ENCODE measurements at regions not wholly inside any gene's neighbourhood (a gene's known extent, or its start where the extent isn't known, plus 50 kb on each side); places are given as distances from the start of the nearest gene placed in this dataset.
"Not testable (repeated sequence)": the region's sequence is repeated elsewhere in the genome, so short reads cannot be mapped to it uniquely, and the experiment has no call there.

DNA sequence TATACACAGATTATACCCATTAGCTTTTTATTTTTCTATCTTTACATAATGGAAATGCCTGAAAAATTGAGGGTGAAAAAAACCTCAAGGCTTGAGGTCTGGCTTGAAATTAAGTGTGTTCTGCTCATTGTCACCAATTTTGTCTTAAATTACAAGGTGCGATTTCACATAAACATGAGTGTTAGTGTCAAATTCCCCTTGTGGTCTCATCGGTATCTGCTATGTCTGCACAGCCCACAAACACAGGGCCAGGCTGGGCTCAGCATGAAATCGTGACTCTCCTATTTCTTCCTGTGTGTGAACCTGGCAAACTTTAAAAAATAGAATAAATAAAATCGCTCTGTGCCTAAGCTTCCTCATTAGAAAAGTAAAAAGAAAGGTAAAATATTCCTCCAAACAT, 109.1 kb downstream of the CRLF2 start:
- DNase-seq (ENCODE audit: low read depth in 2 of 2), result no peak

GRCh38 chrX:1102786-1103185, 109.7 kb downstream of the CRLF2 start:
- DNase-seq (ENCODE audit: low read depth in 2 of 2), result no peak

- not testable (repeated sequence) for DNase-seq (ENCODE audit: low read depth in 2 of 2)
Measured at GRCh38 chrX:1102221-1102620, 110.2 kb downstream of the CRLF2 start.

DNA sequence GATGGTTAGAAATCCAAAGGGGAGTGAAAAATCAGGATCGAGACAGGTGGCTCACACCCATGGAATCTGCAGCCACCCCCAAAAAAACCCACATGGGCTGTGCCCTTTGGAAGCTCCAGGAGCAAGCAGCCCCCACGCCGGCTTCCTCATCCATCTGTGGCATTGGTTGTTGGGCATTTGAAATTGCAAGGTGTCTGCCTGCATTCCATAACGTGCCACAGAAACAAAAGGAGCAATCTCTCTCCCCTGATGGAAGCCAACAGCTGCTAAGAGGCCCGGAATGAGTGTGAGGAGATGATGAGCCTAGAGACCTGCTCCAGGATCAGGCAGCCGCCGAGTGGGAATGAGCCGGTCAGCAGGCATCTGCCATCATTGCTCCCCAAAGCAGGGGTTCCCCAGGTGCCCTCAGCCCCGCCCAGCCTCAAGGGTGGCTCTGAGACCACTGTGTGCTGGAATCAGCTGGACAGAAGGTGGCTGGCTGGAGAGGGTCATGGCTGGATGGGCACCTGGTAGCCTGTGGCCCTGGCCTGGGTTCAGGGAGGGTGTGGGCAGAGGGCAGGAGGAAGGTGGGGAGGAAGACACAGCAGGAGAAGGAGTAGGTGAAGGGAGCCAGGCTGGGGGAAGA, 113.2 kb downstream of the CRLF2 start:
- DNase-seq (ENCODE audit: low read depth in 2 of 2), result no peak

- no peak for DNase-seq (ENCODE audit: low read depth in 2 of 2)
Measured at GRCh38 chrX:1097328-1097727, 115.1 kb downstream of the CRLF2 start.

DNA sequence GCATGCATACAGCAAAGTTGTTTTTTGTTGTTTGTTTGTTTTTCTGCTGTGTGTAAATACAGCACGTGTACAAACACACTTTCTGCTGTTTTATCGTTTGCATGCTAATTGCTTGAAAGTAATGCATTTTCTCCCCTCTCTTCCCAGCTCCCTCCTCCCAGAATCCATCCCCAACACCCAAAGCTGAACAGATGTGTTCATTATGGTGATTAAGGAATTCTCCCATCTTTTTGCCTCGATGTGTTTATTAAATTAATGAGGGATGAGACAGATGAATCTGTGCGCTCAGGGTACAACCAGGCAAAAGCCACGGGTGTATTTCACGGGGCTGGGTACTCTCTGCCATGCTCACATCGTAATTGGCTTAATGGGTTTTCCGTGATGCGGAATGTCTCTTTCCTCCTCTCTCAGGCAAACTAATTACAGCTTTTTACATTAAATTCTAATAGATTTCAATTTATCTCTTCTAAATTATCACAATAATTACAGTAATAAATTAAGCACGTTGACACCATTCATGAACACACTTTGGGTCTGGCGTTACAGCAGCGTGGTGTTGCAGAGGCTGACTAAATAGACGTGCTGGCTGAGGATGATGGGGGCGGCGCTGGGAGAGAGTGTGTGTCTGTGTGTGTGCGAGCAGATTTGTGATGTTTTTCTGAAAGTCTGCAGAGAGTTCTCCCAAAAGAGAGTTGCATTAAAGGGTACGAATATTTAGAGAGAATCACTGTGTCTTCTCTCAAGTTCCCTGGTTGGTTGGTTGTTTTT, 117.7 kb downstream of the CRLF2 start:
- DNase-seq (ENCODE audit: low read depth in 2 of 2), result no peak

DNA sequence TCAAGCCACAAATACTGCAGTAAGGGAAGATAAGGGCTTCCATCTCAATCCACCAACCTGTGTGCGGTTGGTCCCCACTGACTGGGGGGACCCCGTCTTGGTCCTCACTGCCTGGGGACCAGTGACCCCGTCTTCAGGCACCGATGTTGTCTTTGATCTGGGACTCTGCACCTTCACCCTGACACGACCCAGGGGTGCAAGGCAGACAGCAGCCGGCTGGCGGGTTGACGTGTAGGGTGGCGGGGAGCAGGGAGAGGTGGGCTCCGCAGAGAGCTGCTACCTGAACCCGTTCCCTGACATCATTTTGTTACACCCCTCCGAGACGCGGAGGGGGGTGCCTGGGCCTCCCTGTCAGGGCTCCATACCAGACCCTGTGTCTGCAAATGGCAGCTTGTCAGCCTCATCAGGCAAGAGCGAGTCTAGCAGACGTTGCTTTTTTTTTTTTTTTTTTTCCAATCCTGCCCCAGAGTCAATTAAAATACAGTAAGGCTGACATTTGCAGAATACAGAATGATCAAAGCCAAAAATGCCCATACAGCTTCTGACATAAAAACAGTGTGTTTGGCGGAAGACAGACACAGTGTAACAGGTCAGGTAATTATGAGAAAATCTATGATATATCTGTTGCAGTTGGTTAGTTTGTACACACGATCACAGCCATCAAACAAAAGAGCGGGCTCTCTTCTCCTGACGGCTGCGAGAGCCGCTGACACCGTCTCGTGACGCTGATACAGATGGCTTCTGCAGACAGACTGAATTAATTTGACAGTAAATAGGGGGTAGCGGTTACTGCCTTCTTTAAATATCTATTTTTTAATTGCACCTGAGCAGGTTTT, 118.6 kb downstream of the CRLF2 start:
- no peak for DNase-seq (ENCODE audit: low read depth in 2 of 2)

- no peak for DNase-seq (ENCODE audit: low read depth in 2 of 2)
Measured at GRCh38 chrX:1093121-1093520, 119.3 kb downstream of the CRLF2 start.

GRCh38 chrX:1086444-1087409, 125.7 kb downstream of the CRLF2 start:
- DNase-seq (ENCODE audit: low read depth in 2 of 2), result no peak

DNA sequence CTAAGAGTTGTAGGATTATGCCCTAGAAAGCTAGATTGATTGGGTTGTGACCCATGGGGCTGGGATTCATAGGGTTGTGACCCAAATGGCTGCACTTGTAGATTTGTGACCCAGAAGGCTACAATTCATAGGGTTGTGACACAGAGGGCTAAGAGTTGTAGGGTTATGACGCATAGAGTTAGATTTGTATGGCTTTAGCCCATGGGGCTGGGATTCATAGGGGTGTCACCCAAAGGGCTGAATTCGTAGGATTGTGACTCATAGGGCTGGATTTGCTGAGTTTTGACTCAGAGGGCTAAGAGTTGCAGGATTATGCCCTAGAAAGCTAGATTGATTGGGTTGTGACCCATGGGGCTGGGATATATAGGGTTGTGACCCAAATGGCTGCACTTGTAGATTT, 126.6 kb downstream of the CRLF2 start:
- DNase-seq (ENCODE audit: low read depth in 2 of 2), result not testable (repeated sequence)

DNA sequence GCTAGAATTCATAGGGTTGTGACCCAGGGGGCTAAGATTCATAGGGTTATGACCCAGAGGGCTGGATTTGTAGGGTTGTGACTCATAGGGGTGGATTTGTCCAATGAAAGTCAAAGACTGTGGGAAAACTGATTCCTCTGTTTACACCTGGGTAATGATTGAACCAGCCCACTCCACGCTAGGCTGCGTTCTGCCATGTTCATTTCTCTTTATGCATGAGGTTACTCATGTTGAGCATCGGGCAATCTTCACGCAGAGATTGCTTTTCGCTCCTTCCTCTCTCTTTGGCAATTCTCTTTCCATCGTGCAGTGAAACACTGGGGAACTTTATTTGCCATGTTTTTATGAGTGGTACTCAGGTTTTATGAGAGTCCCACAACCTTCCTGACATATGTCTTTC, 127.8 kb downstream of the CRLF2 start:
- no peak for DNase-seq (ENCODE audit: low read depth in 2 of 2)

GRCh38 chrX:1076871-1077651, 135.4 kb downstream of the CRLF2 start:
- no peak for DNase-seq (ENCODE audit: low read depth in 2 of 2)

- no peak for DNase-seq (ENCODE audit: low read depth in 2 of 2)
Measured at GRCh38 chrX:1075741-1076140, 136.7 kb downstream of the CRLF2 start.

- no peak for DNase-seq (ENCODE audit: low read depth in 2 of 2)
Measured at GRCh38 chrX:1075156-1075555, 137.3 kb downstream of the CRLF2 start.

GRCh38 chrX:1074755-1075154, 137.7 kb downstream of the CRLF2 start:
- no peak for DNase-seq (ENCODE audit: low read depth in 2 of 2)

DNA sequence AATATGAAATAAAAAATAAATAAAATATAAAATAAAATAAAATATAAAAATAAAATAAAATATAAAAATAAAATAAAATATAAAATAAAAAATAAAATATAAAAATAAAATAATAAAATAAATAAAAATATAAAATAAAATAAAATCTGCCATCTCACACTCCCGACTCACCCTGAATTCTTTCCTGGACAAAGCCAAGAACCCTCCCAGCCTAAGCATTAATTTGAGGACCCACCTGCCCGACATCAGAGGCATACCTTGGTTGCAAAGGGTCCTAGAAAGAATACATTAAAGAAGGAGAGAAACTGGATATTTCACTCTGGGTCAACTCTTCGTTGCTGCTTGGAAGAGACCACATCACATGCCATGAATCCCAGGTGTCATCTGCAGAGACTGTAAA, 138.3 kb downstream of the CRLF2 start:
- DNase-seq (ENCODE audit: low read depth in 2 of 2), result no peak

GRCh38 chrX:1072637-1073377, 139.6 kb downstream of the CRLF2 start:
- DNase-seq (ENCODE audit: low read depth in 2 of 2), result no peak

- DNase-seq (ENCODE audit: low read depth in 2 of 2), result no peak
Measured at GRCh38 chrX:1071351-1071750, 141.1 kb downstream of the CRLF2 start.

DNA sequence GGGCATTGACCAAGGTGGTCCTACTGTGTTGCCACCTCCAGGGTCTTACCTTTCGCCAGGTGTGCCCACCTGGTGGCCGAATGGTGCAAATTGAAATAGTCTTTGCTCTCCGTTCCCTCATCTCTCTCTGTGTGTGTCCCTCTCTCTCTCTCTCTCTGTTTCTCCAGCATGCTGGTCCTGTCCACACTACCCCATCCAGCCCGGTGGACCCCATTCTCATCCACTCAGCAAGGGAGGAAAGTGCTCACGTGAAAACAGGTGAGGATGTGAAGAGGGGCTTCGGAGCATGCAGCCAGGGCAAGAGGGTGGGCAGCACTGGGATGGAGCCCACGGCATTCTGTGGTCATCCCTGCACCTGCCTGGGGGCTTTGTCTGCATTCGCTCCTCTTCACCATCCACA, 150.1 kb downstream of the CRLF2 start:
- DNase-seq (ENCODE audit: low read depth in 2 of 2), result no peak

DNA sequence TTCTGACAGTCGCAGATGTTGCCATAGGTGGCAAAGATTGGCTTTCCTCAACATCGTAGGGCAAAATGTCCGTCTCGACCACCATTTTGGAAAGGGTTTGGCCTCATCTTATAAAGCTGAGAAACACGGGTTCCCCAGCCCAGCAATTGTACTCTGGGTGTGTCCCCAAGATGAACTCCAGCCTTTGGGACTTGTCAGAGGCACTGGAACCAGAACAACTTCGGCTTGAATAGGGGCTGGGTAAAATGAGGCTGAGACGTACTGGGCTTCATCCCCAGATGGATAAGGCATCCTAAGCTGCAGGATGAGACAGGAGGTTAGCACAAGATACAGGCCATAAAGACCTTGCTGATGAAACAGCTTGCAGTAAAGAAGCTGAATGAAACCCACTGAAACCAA, 151.9 kb downstream of the CRLF2 start:
- no peak for DNase-seq (ENCODE audit: low read depth in 2 of 2)

Data from lung microvascular endothelial cell (primary cell).